ENCODE measurements at regions not wholly inside any gene's neighbourhood (a gene's known extent, or its start where the extent isn't known, plus 50 kb on each side); places are given as distances from the start of the nearest gene placed in this dataset.
"Not testable (repeated sequence)": the region's sequence is repeated elsewhere in the genome, so short reads cannot be mapped to it uniquely, and the experiment has no call there.

GRCh38 chrX:73390628-73391567, 56.0 kb upstream of the CDX4 start:
- DNase-seq (ENCODE audit: low read depth, low spot score), result no peak
- no peak overlapping the region for H3K27ac ChIP-seq

- DNase-seq (ENCODE audit: low read depth, low spot score), result no peak
- H3K27ac ChIP-seq, result no peak overlapping the region
Observed at GRCh38 chrX:73366696-73367095, 80.2 kb upstream of the CDX4 start.

- not testable (repeated sequence) for H3K27ac ChIP-seq; DNase-seq (ENCODE audit: low read depth, low spot score)
Observed at GRCh38 chrX:73357294-73357693, 89.6 kb upstream of the CDX4 start.

GRCh38 chrX:73348977-73349376, 97.9 kb upstream of the CDX4 start:
- no peak for DNase-seq (ENCODE audit: low read depth, low spot score)
- H3K27ac ChIP-seq, result no peak overlapping the region

GRCh38 chrX:73337366-73337765, 109.5 kb upstream of the CDX4 start:
- no peak overlapping the region for H3K27ac ChIP-seq
- no peak for DNase-seq (ENCODE audit: low read depth, low spot score)

GRCh38 chrX:73289039-73289438, 74.4 kb upstream of the NAP1L2 start:
- H3K27ac ChIP-seq, result no peak overlapping the region
- no peak for DNase-seq (ENCODE audit: low read depth, low spot score)

GRCh38 chrX:73270753-73271152, 56.1 kb upstream of the NAP1L2 start:
- no peak overlapping the region for H3K27ac ChIP-seq
- DNase-seq (ENCODE audit: low read depth, low spot score), result no peak

GRCh38 chrX:73268463-73268862, 53.8 kb upstream of the NAP1L2 start:
- H3K27ac ChIP-seq, result no peak overlapping the region
- DNase-seq (ENCODE audit: low read depth, low spot score), result peak; percentile 20

GRCh38 chrX:73267979-73268378, 53.3 kb upstream of the NAP1L2 start:
- DNase-seq (ENCODE audit: low read depth, low spot score), result no peak
- H3K27ac ChIP-seq, result no peak overlapping the region

- DNase-seq (ENCODE audit: low read depth, low spot score), result no peak
Observed at GRCh38 chrX:73267206-73267605, 52.6 kb upstream of the NAP1L2 start.

GRCh38 chrX:73266766-73267165, 52.1 kb upstream of the NAP1L2 start:
- no peak overlapping the region for H3K27ac ChIP-seq
- no peak for DNase-seq (ENCODE audit: low read depth, low spot score)

More at GRCh38 chrX:73267206-73267605, 52.6 kb upstream of the NAP1L2 start:
- no peak overlapping the region for H3K27ac ChIP-seq
